CD4-positive, alpha-beta memory T cell (primary cell): ENCODE measurements at regions not wholly inside any gene's neighbourhood (a gene's known extent, or its start where the extent isn't known, plus 50 kb on each side); places are given as distances from the start of the nearest gene placed in this dataset.

Source experiments
- CTCF ChIA-PET: fragments of 350-600 bp; sonication (Branson Sonifier 250); formaldehyde crosslinking; loops from one replicate; lab custom pipeline; 2021; ENCODE audit warnings: inconsistent platforms; ENCODE audit not compliant: partially characterized antibody; lab: Charles Lee
- POLR2A ChIA-PET: fragments of 350-600 bp; sonication (Branson Sonifier 250); formaldehyde crosslinking; loops from one replicate; lab custom pipeline; 2021; ENCODE audit not compliant: partially characterized antibody; lab: Charles Lee
- DNase-seq, 5 donors: peaks; one replicate each; pipeline versions ENCODE4 v3.0.0 to v3.0.0-alpha.2; 2020 to 2022; ENCODE audit warnings: mixed read lengths in 1 of 5
- H3K27ac ChIP-seq: one replicate; pipeline ENCODE4 v1.7.0; 2013; ENCODE audit warnings: low read depth, low read length
- H3K27me3 ChIP-seq: 2 replicates; pipeline ENCODE4 v1.7.0; 2013; ENCODE audit warnings: mild to moderate bottlenecking, low read length, moderate library complexity; ENCODE audit not compliant: insufficient read depth
- H3K36me3 ChIP-seq: 2 replicates; pipeline ENCODE4 v1.7.0; 2013; ENCODE audit warnings: mild to moderate bottlenecking, low read length, moderate library complexity; ENCODE audit not compliant: insufficient read depth
- H3K4me1 ChIP-seq: 2 replicates; pipeline ENCODE4 v1.7.0; 2013; ENCODE audit warnings: mild to moderate bottlenecking, low read length, moderate library complexity; ENCODE audit not compliant: insufficient read depth
- H3K4me3 ChIP-seq, 2 donors: one replicate each; pipeline ENCODE4 v1.7.0; 2013; ENCODE audit warnings: low read length in 2 of 2, mild to moderate bottlenecking in 1 of 2
- H3K9me3 ChIP-seq, 2 donors: one replicate each; pipeline ENCODE4 v1.7.0; 2013; ENCODE audit warnings: low read length in 2 of 2, control low read depth in 1 of 2; ENCODE audit not compliant: control insufficient read depth in 1 of 2
- H3K27ac Mint-ChIP-seq, 7 donors: one replicate each; pipeline ENCODE4 v1.8.0; 2020 to 2021; ENCODE audit warnings: mixed read lengths in 7 of 7, mild to moderate bottlenecking in 6 of 7, inconsistent platforms in 3 of 7, moderate library complexity in 3 of 7
- H3K27me3 Mint-ChIP-seq, 2 donors: one replicate each; pipeline ENCODE4 v1.8.0; 2020 to 2021; ENCODE audit warnings: mixed read lengths in 2 of 2
- H3K36me3 Mint-ChIP-seq, 2 donors: one replicate each; pipeline ENCODE4 v1.8.0; 2020 to 2021; ENCODE audit warnings: mixed read lengths in 2 of 2, inconsistent platforms in 1 of 2, mild to moderate bottlenecking in 1 of 2
- H3K4me1 Mint-ChIP-seq, 4 donors: one replicate each; pipeline ENCODE4 v1.8.0; 2020 to 2021; ENCODE audit warnings: mixed read lengths in 4 of 4, mild to moderate bottlenecking in 1 of 4
- H3K4me3 Mint-ChIP-seq, 8 donors: one replicate each; pipeline ENCODE4 v1.8.0; 2020 to 2021; ENCODE audit warnings: mixed read lengths in 8 of 8, mild to moderate bottlenecking in 7 of 8, moderate library complexity in 6 of 8, inconsistent platforms in 3 of 8
- H3K9me3 Mint-ChIP-seq, 8 donors: one replicate each; pipeline ENCODE4 v1.8.0; 2020 to 2021; ENCODE audit warnings: mixed read lengths in 8 of 8, mild to moderate bottlenecking in 5 of 8, inconsistent platforms in 3 of 8, moderate library complexity in 1 of 8
- intact Hi-C: fragments of 100-400 bp; cut with micrococcal nuclease; formaldehyde crosslinking; loops from one replicate; pipeline ENCODE4 v1.15.1; 2023

GRCh38 chr3:27990324-27990723, 251.1 kb upstream of the CMC1 start:
- intact Hi-C loops: no loop called here
- ChIA-PET CTCF (no interaction called here), POLR2A (no interaction called here)
- DNase-seq: no peak
- Mint-ChIP-seq H3K27ac (no peak overlapping the region), H3K4me3 (no peak overlapping the region), H3K9me3 (peaks cover 0 to 3% (median 0%) of the 10 kb centered on the region in 8 donors), H3K27me3 (peaks cover 0 to 1% of the 10 kb centered on the region in 2 donors), H3K36me3 (no peaks in the 10 kb centered on the region), H3K4me1 (peaks cover 0 to 2% (median under 1%) of the 10 kb centered on the region in 4 donors)
- Histone ChIP-seq H3K27ac (no peak overlapping the region), H3K4me1 (no peaks in the 10 kb centered on the region), H3K27me3 (no peaks in the 10 kb centered on the region), H3K9me3 (no peaks in the 10 kb centered on the region), H3K4me3 (no peak overlapping the region), H3K36me3 (no peaks in the 10 kb centered on the region)

DNA sequence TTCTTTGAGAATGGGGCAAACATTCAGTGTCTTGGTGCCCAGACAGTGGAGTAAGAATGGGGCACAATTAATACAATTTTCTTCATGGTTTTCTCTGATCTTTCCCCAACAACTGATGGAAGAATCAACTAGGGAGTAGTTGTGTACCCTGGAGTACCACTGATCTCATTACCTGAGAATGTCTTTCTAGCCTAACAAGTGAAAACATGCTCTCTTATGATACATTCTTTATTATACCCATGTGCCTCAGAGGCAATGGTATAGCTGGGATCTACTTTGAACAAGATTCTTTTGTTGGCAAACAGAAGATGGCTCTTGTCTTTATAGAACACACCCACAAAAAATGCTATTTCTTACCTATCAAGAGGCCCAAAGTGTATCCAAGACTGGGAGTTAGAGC, 250.6 kb upstream of the CMC1 start:
- Histone ChIP-seq H3K4me1 (no peaks in the 10 kb centered on the region), H3K4me3 (no peak overlapping the region), H3K36me3 (no peaks in the 10 kb centered on the region), H3K9me3 (no peaks in the 10 kb centered on the region), H3K27me3 (no peaks in the 10 kb centered on the region), H3K27ac (no peak overlapping the region)
- Mint-ChIP-seq H3K9me3 (peaks cover 0 to 3% (median 0%) of the 10 kb centered on the region in 8 donors), H3K4me1 (peaks cover 0 to 1% (median 0%) of the 10 kb centered on the region in 4 donors), H3K36me3 (no peaks in the 10 kb centered on the region), H3K4me3 (no peak overlapping the region), H3K27me3 (peaks cover 0 to 1% of the 10 kb centered on the region in 2 donors), H3K27ac (no peak overlapping the region)
- no peak for DNase-seq
- intact Hi-C loops: no loop called here
- CTCF ChIA-PET: no interaction called here
- POLR2A ChIA-PET: no interaction called here

- H3K4me3 Mint-ChIP-seq: no peak overlapping the region
- CTCF ChIA-PET: interaction anchor here (1.2 kb wide), 1 partner anchor 281 kb away, joined by 4 read pairs; no protein-coding TSS in a partner anchor
- no peaks in the 10 kb centered on the region for H3K36me3 ChIP-seq
- H3K9me3 Mint-ChIP-seq: peaks cover 0 to 5% (median 0%) of the 10 kb centered on the region in 8 donors
- no peak overlapping the region for H3K4me3 ChIP-seq
- no peaks in the 10 kb centered on the region for H3K9me3 ChIP-seq
- no peaks in the 10 kb centered on the region for H3K27me3 ChIP-seq
- no peaks in the 10 kb centered on the region for H3K4me1 ChIP-seq
- H3K27ac Mint-ChIP-seq: no peak overlapping the region
- H3K27me3 Mint-ChIP-seq: no peaks in the 10 kb centered on the region
- no peak overlapping the region for H3K27ac ChIP-seq
- POLR2A ChIA-PET: no interaction called here
- peaks cover 0 to 1% (median 0%) of the 10 kb centered on the region in 4 donors for H3K4me1 Mint-ChIP-seq
- DNase-seq: no peak
- no peaks in the 10 kb centered on the region for H3K36me3 Mint-ChIP-seq
- intact Hi-C loops: no loop called here
Observed at GRCh38 chr3:27993051-27993450, 248.4 kb upstream of the CMC1 start.

DNA sequence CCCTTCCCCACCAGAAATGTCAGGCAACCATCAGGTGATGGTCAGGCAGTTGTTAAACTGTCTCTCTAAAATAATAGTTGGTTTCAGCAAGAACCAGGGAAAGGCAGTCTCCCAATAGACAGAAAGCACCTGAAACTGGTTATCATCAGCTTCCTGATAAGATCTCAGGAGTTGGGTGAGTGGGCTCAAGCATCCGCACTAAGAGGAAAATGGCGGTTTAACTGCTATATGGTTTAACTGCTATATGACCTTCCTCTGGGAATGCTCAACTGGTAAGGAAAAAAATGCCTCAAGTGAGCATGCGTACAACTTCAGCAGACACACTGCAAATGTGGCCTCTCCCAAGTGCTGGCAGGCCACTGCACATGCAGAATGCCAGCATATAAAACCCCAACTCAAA, 240.8 kb upstream of the CMC1 start:
- Histone ChIP-seq H3K4me3 (no peak overlapping the region), H3K27me3 (no peaks in the 10 kb centered on the region), H3K4me1 (no peaks in the 10 kb centered on the region), H3K9me3 (no peaks in the 10 kb centered on the region), H3K36me3 (no peaks in the 10 kb centered on the region), H3K27ac (no peak overlapping the region)
- no peak for DNase-seq
- H3K9me3 Mint-ChIP-seq: peaks cover 6 to 30% (median 15%) of the 10 kb centered on the region in 8 donors
- intact Hi-C loops: no loop called here
- no peak overlapping the region for H3K4me3 Mint-ChIP-seq
- no peaks in the 10 kb centered on the region for H3K4me1 Mint-ChIP-seq
- H3K36me3 Mint-ChIP-seq: peaks cover 6 to 8% of the 10 kb centered on the region in 2 donors
- peaks cover 0 to 1% of the 10 kb centered on the region in 2 donors for H3K27me3 Mint-ChIP-seq
- ChIA-PET CTCF (no interaction called here), POLR2A (no interaction called here)
- no peak overlapping the region for H3K27ac Mint-ChIP-seq

DNA sequence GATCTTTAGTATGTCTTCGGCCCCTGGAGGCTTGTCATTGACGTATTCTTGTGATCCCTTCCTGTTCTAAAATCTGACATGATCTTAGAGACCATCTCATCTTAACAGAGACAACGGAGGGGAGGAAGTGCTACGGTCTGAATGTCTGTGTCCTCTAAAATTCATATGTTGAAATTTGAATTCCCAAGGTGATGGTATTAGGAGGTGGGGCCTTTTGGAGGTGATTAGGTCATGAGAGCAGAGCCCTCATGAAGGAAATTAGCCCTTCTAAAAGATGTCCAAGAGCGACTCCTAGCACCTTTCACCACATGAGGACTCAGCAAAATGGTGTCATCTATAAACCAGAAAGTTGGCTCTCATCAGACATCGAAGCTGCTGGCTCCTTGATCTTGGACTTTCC, 233.2 kb upstream of the CMC1 start:
- H3K27ac ChIP-seq: no peak overlapping the region
- CTCF ChIA-PET: no interaction called here

GRCh38 chr3:28012830-28013229, 228.6 kb upstream of the CMC1 start:
- H3K27ac Mint-ChIP-seq: no peak overlapping the region
- H3K4me3 ChIP-seq: no peak overlapping the region
- H3K27me3 ChIP-seq: no peaks in the 10 kb centered on the region
- no peaks in the 10 kb centered on the region for H3K4me1 Mint-ChIP-seq
- ChIA-PET CTCF (no interaction called here), POLR2A (no interaction called here)
- H3K9me3 Mint-ChIP-seq: peaks cover 0 to 3% (median 0%) of the 10 kb centered on the region in 8 donors
- H3K36me3 Mint-ChIP-seq: no peaks in the 10 kb centered on the region
- no peaks in the 10 kb centered on the region for H3K4me1 ChIP-seq
- H3K27ac ChIP-seq: no peak overlapping the region
- H3K27me3 Mint-ChIP-seq: no peaks in the 10 kb centered on the region
- no peaks in the 10 kb centered on the region for H3K36me3 ChIP-seq
- no peak overlapping the region for H3K4me3 Mint-ChIP-seq
- intact Hi-C loops: no loop called here
- DNase-seq: no peak
- H3K9me3 ChIP-seq: no peaks in the 10 kb centered on the region

More for the DNA sequence above, 233.2 kb upstream of the CMC1 start:
- peaks cover 0 to 4% of the 10 kb centered on the region in 2 donors for H3K36me3 Mint-ChIP-seq
- DNase-seq: no peak
- Histone ChIP-seq H3K4me3 (no peak overlapping the region), H3K9me3 (no peaks in the 10 kb centered on the region), H3K36me3 (no peaks in the 10 kb centered on the region), H3K4me1 (no peaks in the 10 kb centered on the region), H3K27me3 (no peaks in the 10 kb centered on the region)
- POLR2A ChIA-PET: no interaction called here
- H3K9me3 Mint-ChIP-seq: peaks cover 2 to 14% (median 5%) of the 10 kb centered on the region in 8 donors
- intact Hi-C loops: no loop called here
- no peaks in the 10 kb centered on the region for H3K27me3 Mint-ChIP-seq
- no peaks in the 10 kb centered on the region for H3K4me1 Mint-ChIP-seq
- no peak overlapping the region for H3K27ac Mint-ChIP-seq
- H3K4me3 Mint-ChIP-seq: no peak overlapping the region

DNA sequence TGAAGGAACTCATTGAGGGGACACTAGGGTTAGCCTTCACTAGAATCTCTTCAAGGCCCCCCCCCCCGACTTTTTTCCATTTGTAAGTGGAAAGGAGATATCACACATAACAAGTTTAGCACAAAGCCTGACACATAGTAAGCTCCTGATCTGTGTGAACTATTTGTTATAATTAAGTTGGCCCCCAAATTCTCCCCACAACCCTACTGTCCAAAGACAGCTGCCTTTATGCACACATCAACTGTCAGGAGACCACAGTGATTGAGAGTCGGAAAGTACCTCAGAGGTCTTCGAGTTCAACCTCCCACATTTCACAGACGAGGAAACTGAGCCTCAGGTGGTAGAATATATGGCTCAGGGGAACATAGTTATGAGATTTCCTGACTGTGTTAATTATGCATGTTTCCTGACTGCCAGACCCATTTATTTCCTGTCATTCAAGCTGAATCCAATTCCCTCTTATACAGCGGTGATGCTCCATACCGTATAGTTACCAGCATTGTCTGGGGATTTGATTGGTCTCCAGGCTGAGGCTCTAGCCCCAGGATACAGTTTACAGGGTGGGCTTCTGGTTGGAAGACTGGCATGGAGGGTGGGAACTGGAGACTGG, 227.4 kb upstream of the CMC1 start:
- H3K4me3 ChIP-seq: no peak overlapping the region
- H3K4me1 Mint-ChIP-seq: no peaks in the 10 kb centered on the region
- no peaks in the 10 kb centered on the region for H3K27me3 ChIP-seq
- intact Hi-C loops: no loop called here
- H3K36me3 ChIP-seq: no peaks in the 10 kb centered on the region
- H3K36me3 Mint-ChIP-seq: no peaks in the 10 kb centered on the region
- no peaks in the 10 kb centered on the region for H3K4me1 ChIP-seq
- ChIA-PET POLR2A (interaction anchor here (0.7 kb wide), 1 partner anchor 158 kb away, joined by 4 read pairs; no protein-coding TSS in a partner anchor), CTCF (interaction anchor here (0.6 to 0.7 kb wide), 2 partner anchors 10 to 66 kb away, joined by 3 read pairs; no protein-coding TSS in a partner anchor)
- no peaks in the 10 kb centered on the region for H3K27me3 Mint-ChIP-seq
- H3K27ac ChIP-seq: no peak overlapping the region
- H3K27ac Mint-ChIP-seq: peak overlapping the region in 1 of 7 donors; percentile 54
- H3K9me3 Mint-ChIP-seq: peaks cover 0 to 3% (median 0%) of the 10 kb centered on the region in 8 donors
- H3K4me3 Mint-ChIP-seq: no peak overlapping the region
- H3K9me3 ChIP-seq: no peaks in the 10 kb centered on the region
- no peak for DNase-seq
